ENCODE measurements at regions not wholly inside any gene's neighbourhood (a gene's known extent, or its start where the extent isn't known, plus 50 kb on each side); places are given as distances from the start of the nearest gene placed in this dataset.
"Not testable (repeated sequence)": the region's sequence is repeated elsewhere in the genome, so short reads cannot be mapped to it uniquely, and the experiment has no call there.

- no peaks in the 10 kb centered on the region for H3K4me1 ChIP-seq (ENCODE audit: insufficient read depth, low read length, poor library complexity, severe bottlenecking)
- no peaks in the 10 kb centered on the region for H4K20me1 ChIP-seq (ENCODE audit: insufficient read depth, low read length)
- intact Hi-C loops (cut with micrococcal nuclease; ENCODE audit: unreplicated experiment): no loop called here
- ChIA-PET POLR2A (no interaction called here), CTCF (ENCODE audit: unreplicated experiment) (no interaction called here)
- no peak overlapping the region for H3K4me2 ChIP-seq (ENCODE audit: low read length)
- H3K36me3 ChIP-seq (ENCODE audit: insufficient read depth, low read length): no peaks in the 10 kb centered on the region
- no peak for DNase-seq (ENCODE audit: low spot score)
- TF ChIP-seq CTCF (conservative IDR thresholded peaks at IDR 0.05; ENCODE audit: low read length): no peak
- no peak for TF ChIP-seq EZH2phosphoT487 (IDR thresholded peaks at IDR 0.05; ENCODE audit: borderline replicate concordance, low read depth, low read length)
- no TSS peak for BruUV-seq (replicated peaks)
- H3K79me2 ChIP-seq (ENCODE audit: insufficient read depth, low read depth, low read length): no peaks in the 10 kb centered on the region
- no peaks in the 10 kb centered on the region for H3K9me3 ChIP-seq (ENCODE audit: low read length)
- no peak overlapping the region for H3K4me3 ChIP-seq (ENCODE audit: low read depth, low read length, poor library complexity, severe bottlenecking)
- H3K9me2 ChIP-seq (ENCODE audit: insufficient read depth, low read length): no peaks in the 10 kb centered on the region
- no peak overlapping the region for H2AFZ ChIP-seq (ENCODE audit: low read length)
- H3K27ac ChIP-seq (ENCODE audit: low read depth, low read length, poor library complexity, severe bottlenecking): no peak overlapping the region
These were observed 573.4 kb upstream of the RAG2 start for GRCh38 chr11:37171451-37171850.

GRCh38 chr11:37170311-37170710 lies 572.3 kb upstream of the RAG2 start:
- TF ChIP-seq CTCF (conservative IDR thresholded peaks at IDR 0.05; ENCODE audit: low read length): no peak
- TF ChIP-seq EZH2phosphoT487 (IDR thresholded peaks at IDR 0.05; ENCODE audit: borderline replicate concordance, low read depth, low read length): no peak
- DNase-seq (ENCODE audit: low spot score): no peak
- Histone ChIP-seq H3K4me3 (ENCODE audit: low read depth, low read length, poor library complexity, severe bottlenecking) (no peak overlapping the region), H3K9me3 (ENCODE audit: low read length) (no peaks in the 10 kb centered on the region), H3K4me1 (ENCODE audit: insufficient read depth, low read length, poor library complexity, severe bottlenecking) (no peaks in the 10 kb centered on the region), H3K36me3 (ENCODE audit: insufficient read depth, low read length) (no peaks in the 10 kb centered on the region), H2AFZ (ENCODE audit: low read length) (no peak overlapping the region), H3K4me2 (ENCODE audit: low read length) (no peak overlapping the region), H3K9me2 (ENCODE audit: insufficient read depth, low read length) (no peaks in the 10 kb centered on the region), H3K79me2 (ENCODE audit: insufficient read depth, low read depth, low read length) (no peaks in the 10 kb centered on the region), H4K20me1 (ENCODE audit: insufficient read depth, low read length) (no peaks in the 10 kb centered on the region), H3K27ac (ENCODE audit: low read depth, low read length, poor library complexity, severe bottlenecking) (no peak overlapping the region)
- POLR2A ChIA-PET: no interaction called here
- intact Hi-C loops (cut with micrococcal nuclease; ENCODE audit: unreplicated experiment): no loop called here
- CTCF ChIA-PET (ENCODE audit: unreplicated experiment): no interaction called here
- no TSS peak for BruUV-seq (replicated peaks)

GRCh38 chr11:37145434-37145833 lies 547.4 kb upstream of the RAG2 start:
- H3K4me2 ChIP-seq (ENCODE audit: low read length): not testable (repeated sequence)

More at GRCh38 chr11:37145434-37145833, 547.4 kb upstream of the RAG2 start:
- intact Hi-C loops (cut with micrococcal nuclease; ENCODE audit: unreplicated experiment); H3K79me2 ChIP-seq (ENCODE audit: insufficient read depth, low read depth, low read length); POLR2A ChIA-PET; H3K9me3 ChIP-seq (ENCODE audit: low read length); H3K4me3 ChIP-seq (ENCODE audit: low read depth, low read length, poor library complexity, severe bottlenecking); H3K9me2 ChIP-seq (ENCODE audit: insufficient read depth, low read length); DNase-seq (ENCODE audit: low spot score); BruUV-seq (replicated peaks); H4K20me1 ChIP-seq (ENCODE audit: insufficient read depth, low read length); H3K36me3 ChIP-seq (ENCODE audit: insufficient read depth, low read length); CTCF ChIA-PET (ENCODE audit: unreplicated experiment); H3K4me1 ChIP-seq (ENCODE audit: insufficient read depth, low read length, poor library complexity, severe bottlenecking); H3K27ac ChIP-seq (ENCODE audit: low read depth, low read length, poor library complexity, severe bottlenecking); H2AFZ ChIP-seq (ENCODE audit: low read length): not testable (repeated sequence)

Measured in OCI-LY7 (cell line).